HUES48 (cell line): ENCODE measurements at regions not wholly inside any gene's neighbourhood (a gene's known extent, or its start where the extent isn't known, plus 50 kb on each side); places are given as distances from the start of the nearest gene placed in this dataset.

Experiments
- H3K27ac ChIP-seq: one replicate; pipeline ENCODE4 v1.7.0; 2013; ENCODE audit warnings: low read depth, low read length, inconsistent platforms
- H3K27me3 ChIP-seq: 2 replicates; pipeline ENCODE4 v1.6.1; 2013; ENCODE audit warnings: mild to moderate bottlenecking, low read length; ENCODE audit not compliant: control insufficient read depth, insufficient read depth
- H3K36me3 ChIP-seq: 2 replicates; pipeline ENCODE4 v1.6.1; 2013; ENCODE audit warnings: low read length; ENCODE audit not compliant: control insufficient read depth, insufficient read depth
- H3K4me1 ChIP-seq: 2 replicates; pipeline ENCODE4 v1.6.1; 2013; ENCODE audit warnings: mild to moderate bottlenecking, low read length; ENCODE audit not compliant: control insufficient read depth, insufficient read depth
- H3K4me3 ChIP-seq: 2 replicates; pipeline ENCODE4 v1.5.1; 2013; ENCODE audit warnings: mild to moderate bottlenecking, low read depth, low read length
- H3K9ac ChIP-seq: 2 replicates; pipeline ENCODE4 v1.6.1; 2013; ENCODE audit warnings: mild to moderate bottlenecking, low read depth, low read length, moderate library complexity
- H3K9me3 ChIP-seq: 2 replicates; pipeline ENCODE4 v1.6.1; 2013; ENCODE audit warnings: low read length; ENCODE audit not compliant: control insufficient read depth, insufficient read depth

GRCh38 chr18:39435996-39436395, 1870.4 kb upstream of the CELF4 start:
- no peaks in the 10 kb centered on the region for H3K36me3 ChIP-seq
- no peak overlapping the region for H3K9ac ChIP-seq
- no peaks in the 10 kb centered on the region for H3K4me1 ChIP-seq
- no peaks in the 10 kb centered on the region for H3K27me3 ChIP-seq
- H3K27ac ChIP-seq, result no peak overlapping the region
- no peak overlapping the region for H3K4me3 ChIP-seq
- no peaks in the 10 kb centered on the region for H3K9me3 ChIP-seq

- Histone ChIP-seq H3K4me3 (no peak overlapping the region), H3K36me3 (no peaks in the 10 kb centered on the region)
Measured at GRCh38 chr18:39435209-39435608, 1869.6 kb upstream of the CELF4 start.

DNA sequence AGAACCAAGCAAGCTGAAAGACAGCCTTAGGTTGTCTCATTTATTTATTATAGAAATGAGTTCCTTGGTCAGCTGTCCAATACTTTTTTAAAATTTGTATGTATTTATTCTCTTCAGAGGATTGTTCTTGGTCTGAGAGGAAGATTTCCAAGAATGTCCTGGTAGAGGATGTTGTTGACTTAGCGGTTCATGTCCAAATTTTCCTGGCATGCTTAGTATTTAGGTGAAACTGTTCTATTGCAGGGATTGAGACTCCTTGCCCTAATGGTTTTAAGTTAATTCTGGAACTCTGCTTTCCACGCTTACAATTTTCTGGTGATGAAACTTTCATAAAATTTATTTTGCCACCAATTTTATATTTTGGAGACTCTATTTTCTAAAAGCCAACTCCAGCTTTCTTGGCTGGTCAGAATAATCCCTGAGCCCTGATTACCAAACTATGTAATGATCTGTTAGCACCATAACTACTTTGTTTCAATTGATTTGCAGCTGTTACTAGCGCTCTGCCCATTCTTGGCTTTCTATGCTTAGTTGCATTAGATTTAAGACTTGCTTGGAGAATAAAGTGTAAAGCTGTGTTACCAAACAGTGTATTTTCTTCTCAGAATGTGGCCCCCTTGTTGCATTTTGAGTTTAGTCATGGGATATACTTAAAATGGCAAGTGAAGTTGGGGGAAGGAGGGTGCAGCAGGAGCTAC, 1868.8 kb upstream of the CELF4 start:
- Histone ChIP-seq H3K9ac (no peak overlapping the region), H3K9me3 (no peaks in the 10 kb centered on the region), H3K4me1 (no peaks in the 10 kb centered on the region), H3K27ac (no peak overlapping the region), H3K4me3 (no peak overlapping the region), H3K36me3 (no peaks in the 10 kb centered on the region), H3K27me3 (no peaks in the 10 kb centered on the region)

More at GRCh38 chr18:39435209-39435608, 1869.6 kb upstream of the CELF4 start:
- no peak overlapping the region for H3K9ac ChIP-seq
- no peaks in the 10 kb centered on the region for H3K9me3 ChIP-seq
- H3K4me1 ChIP-seq, result no peaks in the 10 kb centered on the region
- no peaks in the 10 kb centered on the region for H3K27me3 ChIP-seq
- H3K27ac ChIP-seq, result no peak overlapping the region

- 0 out of 2 replicates have a peak, but pooled peaks cover 3% of the 10 kb centered on the region for H3K4me1 ChIP-seq
- no peak overlapping the region for H3K27ac ChIP-seq
- H3K9ac ChIP-seq, result no peak overlapping the region
- no peaks in the 10 kb centered on the region for H3K27me3 ChIP-seq
- no peaks in the 10 kb centered on the region for H3K9me3 ChIP-seq
- H3K4me3 ChIP-seq, result no peak overlapping the region
- no peaks in the 10 kb centered on the region for H3K36me3 ChIP-seq
Measured at GRCh38 chr18:39425172-39425850, 1859.7 kb upstream of the CELF4 start.

GRCh38 chr18:39424261-39424660, 1858.7 kb upstream of the CELF4 start:
- Histone ChIP-seq H3K27me3 (no peaks in the 10 kb centered on the region), H3K36me3 (no peaks in the 10 kb centered on the region), H3K9ac (no peak overlapping the region), H3K27ac (no peak overlapping the region), H3K4me3 (no peak overlapping the region), H3K4me1 (0 out of 2 replicates have a peak, but pooled peaks cover 3% of the 10 kb centered on the region), H3K9me3 (no peaks in the 10 kb centered on the region)

- Histone ChIP-seq H3K4me1 (0 out of 2 replicates have a peak, but pooled peaks cover 3% of the 10 kb centered on the region), H3K4me3 (no peak overlapping the region), H3K9ac (no peak overlapping the region), H3K9me3 (no peaks in the 10 kb centered on the region), H3K27me3 (no peaks in the 10 kb centered on the region), H3K36me3 (no peaks in the 10 kb centered on the region), H3K27ac (no peak overlapping the region)
Measured at GRCh38 chr18:39421276-39421675, 1855.7 kb upstream of the CELF4 start.

- Histone ChIP-seq H3K36me3 (no peaks in the 10 kb centered on the region), H3K27ac (no peak overlapping the region), H3K4me3 (no peak overlapping the region), H3K27me3 (no peaks in the 10 kb centered on the region), H3K4me1 (0 out of 2 replicates have a peak, but pooled peaks cover 3% of the 10 kb centered on the region), H3K9me3 (no peaks in the 10 kb centered on the region), H3K9ac (no peak overlapping the region)
Measured at GRCh38 chr18:39419315-39419714, 1853.7 kb upstream of the CELF4 start.

GRCh38 chr18:39415471-39415870, 1849.9 kb upstream of the CELF4 start:
- no peak overlapping the region for H3K27ac ChIP-seq
- no peak overlapping the region for H3K9ac ChIP-seq
- H3K4me3 ChIP-seq, result no peak overlapping the region
- H3K27me3 ChIP-seq, result no peaks in the 10 kb centered on the region
- H3K36me3 ChIP-seq, result no peaks in the 10 kb centered on the region
- H3K9me3 ChIP-seq, result no peaks in the 10 kb centered on the region
- peaks cover 2% of the 10 kb centered on the region; the same call in 1 of the 2 replicates for H3K4me1 ChIP-seq

DNA sequence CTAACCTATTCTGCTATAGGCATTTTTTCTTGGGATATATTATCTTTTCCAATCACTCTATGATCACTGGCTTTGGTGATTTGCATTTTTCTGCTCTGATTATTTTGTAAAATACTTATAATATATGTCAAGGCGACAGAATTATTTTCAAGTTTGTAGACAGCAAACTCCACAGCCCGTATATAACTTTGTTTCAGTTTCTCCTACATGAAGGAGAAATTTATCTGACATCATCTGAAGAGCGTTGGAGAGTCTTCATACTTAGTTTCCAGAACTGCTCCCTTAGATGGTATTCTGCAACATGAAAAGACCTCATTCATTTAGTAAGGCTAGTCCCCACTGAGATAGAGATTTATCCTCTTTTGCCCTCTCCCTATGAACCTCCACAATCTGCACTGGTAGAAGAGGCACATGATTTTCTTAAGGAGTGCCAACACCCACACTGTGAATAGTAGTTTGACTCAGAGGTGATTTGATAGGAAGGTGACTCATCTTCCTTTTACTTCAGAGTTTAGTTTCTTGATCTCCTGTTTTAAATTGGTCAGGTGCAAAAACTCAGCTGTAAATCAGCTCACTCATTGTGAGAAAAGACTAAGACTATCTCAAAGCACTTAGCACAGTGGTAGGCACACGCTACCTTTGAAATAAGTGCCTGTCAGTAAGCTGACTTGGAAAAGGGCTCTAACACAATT, 1848.6 kb upstream of the CELF4 start:
- no peaks in the 10 kb centered on the region for H3K9me3 ChIP-seq
- H3K4me1 ChIP-seq, result peaks cover 10% of the 10 kb centered on the region; the same call in 1 of the 2 replicates
- H3K4me3 ChIP-seq, result no peak overlapping the region
- H3K27ac ChIP-seq, result no peak overlapping the region
- no peaks in the 10 kb centered on the region for H3K27me3 ChIP-seq
- no peak overlapping the region for H3K9ac ChIP-seq
- no peaks in the 10 kb centered on the region for H3K36me3 ChIP-seq

GRCh38 chr18:39406941-39407340, 1841.3 kb upstream of the CELF4 start:
- Histone ChIP-seq H3K4me1 (peaks cover 10% of the 10 kb centered on the region; the same call in 1 of the 2 replicates), H3K9ac (no peak overlapping the region), H3K27ac (no peak overlapping the region), H3K36me3 (no peaks in the 10 kb centered on the region), H3K4me3 (no peak overlapping the region), H3K9me3 (no peaks in the 10 kb centered on the region), H3K27me3 (no peaks in the 10 kb centered on the region)

DNA sequence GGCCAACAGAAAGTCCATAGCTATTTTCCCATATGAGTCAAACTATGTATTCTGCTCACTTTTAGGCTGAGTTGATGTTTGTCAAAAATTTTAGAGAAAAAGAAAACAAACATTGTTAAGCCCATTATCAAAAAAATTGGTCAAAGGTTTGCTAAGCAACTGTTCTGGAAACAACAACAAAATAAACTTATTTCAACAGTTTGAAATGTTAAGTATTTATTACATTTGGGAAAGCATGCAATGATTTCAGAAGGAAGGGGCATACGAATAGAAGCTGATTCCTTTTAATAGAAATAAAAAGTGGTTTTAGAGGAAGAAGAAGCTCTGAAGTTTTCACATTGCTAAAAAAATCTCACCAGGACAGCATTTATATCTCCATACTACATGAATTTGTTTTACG, 1837.5 kb upstream of the CELF4 start:
- H3K27me3 ChIP-seq, result no peaks in the 10 kb centered on the region
- H3K27ac ChIP-seq, result no peak overlapping the region
- H3K9me3 ChIP-seq, result no peaks in the 10 kb centered on the region
- H3K9ac ChIP-seq, result no peak overlapping the region
- H3K4me3 ChIP-seq, result no peak overlapping the region
- no peaks in the 10 kb centered on the region for H3K36me3 ChIP-seq
- no peaks in the 10 kb centered on the region for H3K4me1 ChIP-seq
